ENCODE measurements at regions not wholly inside any gene's neighbourhood (a gene's known extent, or its start where the extent isn't known, plus 50 kb on each side); places are given as distances from the start of the nearest gene placed in this dataset.

- peak; percentile 66 for DNase-seq
These were observed 164.5 kb downstream of the ZNF608 start for GRCh38 chr5:124581738-124582560.

GRCh38 chr5:124580925-124581737 lies 165.3 kb downstream of the ZNF608 start:
- DNase-seq = no peak

GRCh38 chr5:124580512-124580911 lies 165.9 kb downstream of the ZNF608 start:
- no peak for DNase-seq

- DNase-seq = no peak
These were observed 169.5 kb downstream of the ZNF608 start for GRCh38 chr5:124576848-124577409.

GRCh38 chr5:124575725-124576124 lies 170.7 kb downstream of the ZNF608 start:
- DNase-seq = no peak

GRCh38 chr5:124574521-124575436 lies 171.7 kb downstream of the ZNF608 start:
- no peak for DNase-seq

- no peak for DNase-seq
These were observed 173.5 kb downstream of the ZNF608 start for GRCh38 chr5:124572971-124573370.

GRCh38 chr5:124570285-124571035 lies 176.0 kb downstream of the ZNF608 start:
- no peak for DNase-seq

GRCh38 chr5:124566875-124567450 lies 179.5 kb downstream of the ZNF608 start:
- DNase-seq = no peak

- peak; percentile 23 for DNase-seq
These were observed 185.0 kb downstream of the ZNF608 start for GRCh38 chr5:124561451-124561850.

GRCh38 chr5:124560370-124560769 lies 186.1 kb downstream of the ZNF608 start:
- DNase-seq = no peak

- DNase-seq = no peak
These were observed 188.7 kb downstream of the ZNF608 start for GRCh38 chr5:124557761-124558160.

- no peak for DNase-seq
These were observed 191.5 kb downstream of the ZNF608 start for GRCh38 chr5:124554746-124555578.

- no peak for DNase-seq
These were observed 192.5 kb downstream of the ZNF608 start for GRCh38 chr5:124553911-124554310.

GRCh38 chr5:124552526-124552925 lies 193.9 kb downstream of the ZNF608 start:
- DNase-seq = no peak

GRCh38 chr5:124551939-124552279 lies 194.5 kb downstream of the ZNF608 start:
- no peak for DNase-seq

- no peak for DNase-seq
These were observed 195.7 kb downstream of the ZNF608 start for GRCh38 chr5:124550731-124551130.

- no peak for DNase-seq
These were observed 196.5 kb downstream of the ZNF608 start for GRCh38 chr5:124549891-124550436.

GRCh38 chr5:124546643-124547042 lies 199.8 kb downstream of the ZNF608 start:
- DNase-seq = peak; percentile 29

- no peak for DNase-seq
These were observed 201.9 kb downstream of the ZNF608 start for GRCh38 chr5:124544366-124545055.

All from fibroblast of skin of right quadriceps (primary cell).